GM18951 (cell line): ENCODE measurements at regions not wholly inside any gene's neighbourhood (a gene's known extent, or its start where the extent isn't known, plus 50 kb on each side); places are given as distances from the start of the nearest gene placed in this dataset.
"Not testable (repeated sequence)": the region's sequence is repeated elsewhere in the genome, so short reads cannot be mapped to it uniquely, and the experiment has no call there.

Source experiments
- POLR2A ChIP-seq: IDR thresholded peaks from 4 replicates; pipeline ENCODE4 v1.6.1; 2011; ENCODE audit warnings: mild to moderate bottlenecking; ENCODE audit not compliant: insufficient read length, insufficient read depth; ENCODE audit errors: extremely low read depth
- in situ Hi-C: fragments of 300-500 bp; cut with MboI; formaldehyde crosslinking; loops from one replicate; pipeline ENCODE4 v1.12.0; 2022; ENCODE audit warnings: low sequenced_read_pairs, mixed read lengths, inconsistent platforms; ENCODE audit not compliant: unreplicated experiment

DNA sequence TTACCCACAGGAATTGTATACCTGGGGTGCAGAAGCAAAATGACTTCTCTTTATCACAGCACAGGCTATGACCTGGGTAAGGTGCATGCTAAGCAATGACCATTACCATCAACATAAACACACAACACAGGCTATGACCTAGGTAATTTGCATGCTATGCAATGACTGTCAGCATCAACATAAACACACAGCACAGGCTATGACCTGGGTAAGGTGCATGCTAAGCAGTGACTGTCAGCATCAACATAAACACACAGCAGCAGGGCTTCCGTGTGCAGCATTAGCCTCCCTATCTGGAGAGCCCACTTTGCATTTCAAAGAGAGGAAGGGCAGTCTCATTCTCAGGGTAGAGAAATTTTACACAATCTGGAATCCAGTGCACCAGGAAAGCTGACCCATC is 583.0 kb downstream of the TMEM121 start:
- in situ Hi-C loops = no loop called here

DNA sequence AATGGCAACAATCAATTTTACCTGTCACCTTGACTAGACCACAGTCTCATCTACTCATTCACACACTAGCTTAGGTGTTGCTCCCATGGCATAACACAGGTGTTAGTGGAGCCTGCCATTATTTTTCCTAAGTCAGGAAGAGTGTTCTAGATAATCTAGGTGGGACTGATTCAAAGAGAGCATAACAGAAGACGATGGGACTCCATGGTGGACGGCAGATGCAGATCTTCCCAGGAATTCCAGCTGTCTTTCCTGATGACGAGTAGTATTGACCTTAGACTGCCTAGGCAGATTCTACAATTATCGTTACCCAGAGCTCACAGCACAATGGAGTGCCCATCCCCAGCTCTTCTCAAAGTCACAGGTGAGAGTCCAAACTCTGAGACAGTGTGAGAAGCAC is 589.0 kb downstream of the TMEM121 start:
- in situ Hi-C loops = no loop called here
- no peak for TF ChIP-seq POLR2A

More for the DNA sequence above, 583.0 kb downstream of the TMEM121 start:
- TF ChIP-seq POLR2A = no peak

DNA sequence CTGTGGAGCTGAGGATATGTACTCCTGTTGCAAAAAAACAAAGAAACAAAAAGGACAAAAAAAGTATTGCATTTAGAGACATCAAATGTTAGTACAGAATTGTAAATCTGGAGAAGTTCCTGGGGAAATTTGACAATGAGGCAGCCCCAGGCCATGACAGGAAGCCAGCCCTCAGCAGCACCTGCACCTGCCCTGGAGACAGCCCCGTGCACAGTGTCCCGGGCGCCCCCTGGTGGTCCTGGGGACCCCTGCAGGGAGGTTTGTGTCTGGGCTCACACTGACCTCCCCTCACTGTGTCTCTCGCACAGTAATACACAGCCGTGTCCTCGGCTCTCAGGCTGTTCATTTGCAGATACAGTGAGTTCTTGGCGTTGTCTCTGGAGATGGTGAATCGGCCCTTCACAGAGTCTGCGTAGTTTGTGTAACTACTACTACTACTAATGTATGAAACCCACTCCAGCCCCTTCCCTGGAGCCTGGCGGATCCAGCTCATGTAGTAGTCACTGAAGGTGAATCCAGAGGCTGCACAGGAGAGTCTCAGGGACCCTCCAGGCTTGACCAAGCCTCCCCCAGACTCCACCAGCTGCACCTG is 590.1 kb downstream of the TMEM121 start:
- in situ Hi-C loops = not testable (repeated sequence)

DNA sequence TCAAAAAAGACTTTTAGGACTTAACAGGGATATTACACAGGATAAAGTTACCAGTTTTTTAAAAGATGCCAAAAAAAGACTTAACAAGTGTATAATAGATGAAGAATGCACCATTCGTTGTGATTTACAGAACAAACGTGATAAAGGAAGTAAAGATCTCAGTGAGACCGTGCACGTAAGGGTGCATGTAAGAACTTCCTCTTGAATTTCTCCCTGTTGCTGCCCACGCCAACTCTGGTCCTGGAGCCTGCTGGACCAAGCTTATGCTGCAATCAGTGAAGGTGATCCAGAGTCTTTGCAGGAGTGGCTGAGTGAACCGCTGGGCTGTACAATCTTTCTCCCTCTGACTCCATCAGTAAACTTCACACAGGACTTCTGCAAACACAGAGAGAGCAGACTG is 593.7 kb downstream of the TMEM121 start:
- TF ChIP-seq POLR2A = no peak
- in situ Hi-C loops = no loop called here

DNA sequence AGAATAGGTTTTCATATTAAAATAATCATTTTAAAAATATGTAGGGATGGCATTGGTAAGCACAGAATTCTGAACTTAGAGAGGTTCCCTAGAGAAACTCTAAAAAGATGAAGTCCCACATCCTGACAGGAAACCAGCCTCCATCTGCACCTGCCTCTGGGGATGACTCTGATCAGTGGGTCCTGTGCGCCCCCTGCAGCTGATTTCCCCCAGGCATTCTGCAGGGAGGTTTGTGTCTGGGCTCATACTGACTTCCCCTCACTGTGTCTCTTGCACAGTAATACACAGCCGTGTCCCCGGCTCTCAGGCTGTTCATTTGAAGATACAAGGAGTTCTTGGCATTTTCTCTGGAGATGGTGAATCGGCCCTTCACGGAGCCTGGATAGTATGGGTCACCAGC is 602.9 kb downstream of the TMEM121 start:
- in situ Hi-C loops = no loop called here
- TF ChIP-seq POLR2A = no peak

DNA sequence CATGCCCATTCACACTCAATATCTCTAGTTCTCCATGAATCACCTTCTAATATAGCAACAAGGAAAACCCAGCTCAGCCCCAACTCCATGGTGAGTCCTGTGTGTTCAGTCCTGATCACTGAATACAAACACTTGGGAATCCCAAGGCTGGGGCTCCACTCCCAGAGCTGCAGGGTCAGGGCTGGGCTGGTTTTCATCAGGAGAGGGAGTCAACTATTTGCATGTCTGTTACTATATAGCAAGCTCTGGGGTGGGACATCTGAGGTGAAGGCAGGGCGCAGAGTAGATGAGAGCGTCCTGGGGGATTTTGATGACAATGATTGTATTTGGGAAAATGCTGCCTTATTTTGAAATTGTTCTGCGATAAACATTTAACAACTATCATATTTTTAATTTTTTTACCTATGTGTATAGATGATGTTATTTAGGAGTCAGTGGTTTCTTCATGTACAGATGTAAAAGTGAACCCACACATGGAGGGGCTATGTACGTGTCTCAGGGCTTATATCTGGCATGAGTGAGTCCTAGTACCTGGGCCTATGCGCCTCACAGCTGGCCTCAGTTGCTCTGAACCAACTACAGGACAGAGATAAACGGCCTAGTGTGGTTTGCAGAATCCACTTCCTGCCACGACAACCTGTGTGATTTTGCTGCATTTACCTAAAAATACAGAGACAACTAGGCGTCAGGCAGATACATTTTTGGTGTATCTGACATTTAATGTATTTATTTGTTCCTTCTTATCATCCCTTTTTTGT is 603.7 kb downstream of the TMEM121 start:
- in situ Hi-C loops = not testable (repeated sequence)

DNA sequence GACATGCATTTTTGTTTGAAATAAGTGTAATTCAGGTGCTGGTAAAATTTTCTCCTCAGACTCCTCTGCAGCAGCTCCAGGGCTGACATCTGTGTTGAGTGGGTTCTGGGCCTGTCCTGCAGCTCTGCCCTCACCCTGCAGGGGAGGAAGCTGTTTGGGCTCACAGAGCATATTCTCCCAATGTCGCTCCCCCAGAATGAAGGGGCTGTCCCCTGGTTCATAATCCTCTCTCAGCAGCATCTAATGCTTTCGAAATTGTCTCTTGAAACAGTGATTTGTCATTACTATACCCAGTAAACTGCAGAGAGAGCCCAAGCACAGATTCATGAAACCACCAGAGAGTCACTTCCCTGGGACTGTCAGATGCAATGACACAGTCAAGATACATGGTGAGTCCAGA is 606.7 kb downstream of the TMEM121 start:
- in situ Hi-C loops = not testable (repeated sequence)

DNA sequence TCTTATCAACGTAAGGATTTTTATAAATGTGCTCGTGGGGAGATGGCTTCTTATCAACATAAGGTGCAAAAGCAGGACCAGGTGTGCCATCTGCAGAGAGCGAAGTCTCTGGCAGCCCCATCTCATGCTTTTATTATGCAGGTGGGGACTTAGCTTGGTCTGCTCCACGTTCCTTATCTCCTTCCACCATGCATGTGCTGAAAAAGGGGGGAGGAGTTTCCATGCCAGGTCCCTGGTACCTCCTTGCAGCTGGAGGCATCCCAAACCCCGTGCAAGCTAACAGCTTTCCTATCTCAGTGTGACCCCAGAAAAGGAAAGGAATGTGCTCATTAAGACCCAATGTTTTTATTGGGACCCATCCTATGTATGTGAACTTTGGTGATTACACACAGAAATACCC is 608.5 kb downstream of the TMEM121 start:
- in situ Hi-C loops = no loop called here
- TF ChIP-seq POLR2A = no peak

DNA sequence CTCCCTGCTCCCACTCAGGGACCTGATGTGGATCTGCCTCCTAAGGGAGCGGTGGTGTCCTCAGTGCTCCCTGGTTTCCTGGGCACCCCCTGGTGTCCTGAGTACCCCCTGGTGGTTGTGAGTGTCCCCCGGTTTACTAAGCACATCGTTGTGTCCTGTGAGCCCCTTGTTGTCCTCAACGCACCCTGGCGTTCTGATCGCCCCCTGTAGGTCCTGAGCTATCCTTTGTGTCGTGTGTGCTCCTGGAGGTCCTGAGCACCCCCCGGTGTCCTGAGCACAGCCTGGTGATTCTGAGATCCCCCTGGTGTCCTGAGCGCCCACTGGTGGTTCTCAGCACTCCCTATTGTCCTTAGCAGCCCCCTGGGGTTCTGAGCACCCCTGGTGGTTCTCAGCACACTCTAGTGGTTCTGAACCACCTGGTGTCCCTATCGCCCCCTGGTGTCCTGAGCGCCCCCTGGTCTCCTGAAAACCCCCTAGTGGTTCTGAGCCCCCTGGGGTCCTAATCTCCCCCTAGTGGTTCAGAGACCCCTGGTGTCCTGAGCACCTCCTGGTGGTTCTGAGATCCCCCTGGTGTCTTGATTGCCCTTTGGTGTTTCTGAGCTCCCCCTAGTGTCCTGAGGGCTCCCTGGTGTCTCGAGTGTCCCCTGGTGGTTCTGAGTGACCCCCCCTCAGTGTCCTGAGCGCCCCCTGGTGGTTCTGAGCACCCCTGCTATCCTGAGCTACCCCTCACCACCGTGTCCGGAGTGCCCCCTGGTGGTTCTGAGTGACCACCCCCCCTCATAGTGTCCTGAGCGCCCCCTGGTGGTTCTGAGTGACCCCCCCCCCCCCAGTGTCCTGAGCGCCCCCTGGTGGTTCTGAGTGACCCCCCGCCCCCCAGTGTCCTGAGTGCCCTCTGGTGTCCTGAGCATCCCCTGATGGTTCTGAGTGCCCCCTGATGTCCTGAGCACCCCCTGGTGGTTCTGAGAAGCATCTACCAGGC is 615.1 kb downstream of the TMEM121 start:
- in situ Hi-C loops = no loop called here
- no peak for TF ChIP-seq POLR2A

DNA sequence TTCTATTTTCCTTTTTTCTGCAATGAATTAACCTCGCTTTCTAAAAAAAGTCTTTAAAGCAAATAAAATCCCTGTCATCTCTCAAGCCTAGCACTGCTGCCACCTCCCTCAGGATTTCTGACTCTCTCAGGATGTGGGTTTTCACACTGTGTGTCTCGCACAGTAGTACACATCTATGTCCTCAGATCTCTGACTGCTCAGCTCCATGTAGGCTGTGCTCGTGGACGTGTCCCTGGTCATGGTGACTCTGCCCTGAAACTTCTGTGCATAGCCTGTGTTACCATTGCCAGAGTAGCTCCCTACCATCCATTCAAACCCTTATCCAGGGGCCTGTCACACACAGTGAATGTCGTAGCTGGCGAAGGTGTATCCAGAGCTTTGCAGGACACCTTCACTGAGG is 619.3 kb downstream of the TMEM121 start:
- in situ Hi-C loops = not testable (repeated sequence)

DNA sequence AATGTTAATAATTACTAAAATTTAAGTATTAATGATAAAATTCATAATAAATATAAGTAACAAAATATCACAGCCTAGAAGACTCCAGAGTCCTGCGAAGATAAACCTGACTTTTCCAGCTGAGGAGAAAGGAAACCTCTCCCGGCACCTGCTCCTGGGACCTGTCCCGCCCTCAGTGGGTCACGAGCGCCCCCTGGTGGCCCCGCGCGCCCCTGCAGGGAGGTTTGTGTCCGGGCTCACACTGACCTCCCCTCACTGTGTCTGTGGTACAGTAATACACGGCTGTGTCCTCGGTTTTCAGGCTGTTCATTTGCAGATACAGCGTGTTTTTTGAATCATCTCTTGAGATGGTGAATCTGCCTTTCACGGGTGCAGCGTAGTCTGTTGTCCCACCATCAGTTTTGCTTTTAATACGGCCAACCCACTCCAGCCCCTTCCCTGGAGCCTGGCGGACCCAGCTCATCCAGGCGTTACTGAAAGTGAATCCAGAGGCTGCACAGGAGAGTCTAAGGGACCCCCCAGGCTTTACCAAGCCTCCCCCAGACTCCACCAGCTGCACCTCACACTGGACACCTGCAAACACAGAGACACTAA is 627.1 kb downstream of the TMEM121 start:
- in situ Hi-C loops = not testable (repeated sequence)

DNA sequence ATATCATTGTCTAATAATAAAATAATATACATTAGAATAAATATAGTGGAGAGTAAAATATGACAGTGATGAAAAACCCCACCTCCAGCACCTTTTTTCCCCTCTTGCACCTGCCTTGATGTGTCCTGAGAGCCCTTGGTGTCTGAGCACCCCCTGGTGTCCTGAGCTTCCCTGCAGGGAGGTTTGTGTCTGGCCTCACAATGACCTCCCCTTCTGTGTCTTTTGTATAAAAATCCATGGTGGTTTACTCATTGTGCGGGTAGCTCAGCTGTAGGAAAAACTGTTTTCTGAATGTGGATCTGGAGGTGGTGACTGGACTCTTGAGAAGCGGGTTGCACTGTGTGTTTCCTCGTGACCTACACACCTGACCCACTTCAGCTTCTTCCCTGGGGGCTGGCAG is 636.9 kb downstream of the TMEM121 start:
- in situ Hi-C loops = no loop called here
- no peak for TF ChIP-seq POLR2A

DNA sequence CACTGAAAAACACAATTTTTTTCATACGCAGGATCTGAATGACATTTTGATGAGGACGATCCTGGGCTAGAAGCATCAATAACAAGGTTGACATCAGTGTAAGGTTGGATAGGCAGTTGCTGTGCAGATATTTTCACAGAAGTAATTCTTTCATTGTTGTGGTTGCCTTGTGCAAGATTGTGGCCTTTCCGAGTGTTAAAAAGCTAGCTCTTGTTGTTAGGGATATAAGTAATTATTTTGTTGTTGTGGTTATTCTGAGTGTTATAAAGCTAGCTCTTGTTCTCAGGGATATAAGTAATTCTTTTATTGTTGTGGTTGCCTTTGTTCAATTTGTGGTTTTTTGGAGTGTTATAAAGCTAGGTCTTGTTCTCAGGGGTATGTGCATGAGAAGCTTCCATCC is 637.4 kb downstream of the TMEM121 start:
- in situ Hi-C loops = not testable (repeated sequence)

DNA sequence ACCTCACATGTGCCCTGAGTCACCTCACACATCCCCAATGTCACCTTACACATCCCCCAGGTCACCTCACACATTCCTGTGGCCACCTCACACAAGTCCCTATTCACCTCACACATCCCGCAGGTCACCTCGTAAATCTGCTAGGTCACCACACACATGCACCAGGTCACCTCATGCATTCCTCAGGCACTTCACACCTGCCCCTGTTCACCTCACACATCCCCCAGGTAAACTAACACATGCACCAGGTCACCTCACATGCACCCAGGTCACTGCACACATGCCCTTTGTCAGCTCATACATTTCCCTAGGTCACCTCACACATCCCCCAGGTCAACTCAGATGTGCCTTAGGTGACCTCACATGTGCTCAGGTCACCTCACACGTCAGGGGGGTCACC is 639.8 kb downstream of the TMEM121 start:
- no peak for TF ChIP-seq POLR2A
- in situ Hi-C loops = no loop called here
